Mesenchymal stem cell (in vitro differentiated cells and primary cell): ENCODE measurements at regions not wholly inside any gene's neighbourhood (a gene's known extent, or its start where the extent isn't known, plus 50 kb on each side); places are given as distances from the start of the nearest gene placed in this dataset.
"Not testable (repeated sequence)": the region's sequence is repeated elsewhere in the genome, so short reads cannot be mapped to it uniquely, and the experiment has no call there.

ENCODE experiments used
- DNase-seq: peaks from one replicate; pipeline ENCODE4 v3.0.0-alpha.2; 2013
- H2AFZ ChIP-seq: one replicate; pipeline ENCODE4 v1.6.1; 2013; ENCODE audit warnings: low read depth, mild to moderate bottlenecking, control low read depth, inconsistent platforms, low read length, moderate library complexity
- H2AK5ac ChIP-seq: 2 replicates; pipeline ENCODE4 v1.6.1; 2013; ENCODE audit warnings: low read length, moderate library complexity, mild to moderate bottlenecking, inconsistent platforms; ENCODE audit not compliant: severe bottlenecking
- H2BK120ac ChIP-seq: one replicate; pipeline ENCODE4 v1.6.1; 2013; ENCODE audit warnings: low read depth, mild to moderate bottlenecking, inconsistent platforms, low read length, moderate library complexity
- H2BK12ac ChIP-seq, 2 experiments: one replicate each; pipeline ENCODE4 v1.6.1; 2013; ENCODE audit warnings: inconsistent platforms in 2 of 2, low read length in 2 of 2, mild to moderate bottlenecking in 2 of 2, moderate library complexity in 2 of 2, control low read depth in 1 of 2
- H2BK15ac ChIP-seq: one replicate; pipeline ENCODE4 v1.6.1; 2013; ENCODE audit warnings: mild to moderate bottlenecking, low read depth, inconsistent platforms; ENCODE audit not compliant: poor library complexity, severe bottlenecking
- H2BK5ac ChIP-seq: 2 replicates; pipeline ENCODE4 v1.6.1; 2013; ENCODE audit warnings: low read depth, mild to moderate bottlenecking, low read length, control low read depth, inconsistent platforms; ENCODE audit not compliant: poor library complexity, severe bottlenecking
- H3K14ac ChIP-seq, 2 experiments: one replicate each; pipeline ENCODE4 v1.6.1; 2013; ENCODE audit warnings: inconsistent platforms in 2 of 2, low read length in 2 of 2, control low read depth in 1 of 2, mild to moderate bottlenecking in 1 of 2, moderate library complexity in 1 of 2
- H3K18ac ChIP-seq, 2 experiments: one replicate each; pipeline ENCODE4 v1.6.1; 2013; ENCODE audit warnings: inconsistent platforms in 2 of 2, low read length in 2 of 2, control low read depth in 1 of 2, low read depth in 1 of 2, mild to moderate bottlenecking in 1 of 2
- H3K23ac ChIP-seq, 2 experiments: one replicate each; pipeline ENCODE4 v1.6.1; 2013; ENCODE audit warnings: inconsistent platforms in 2 of 2, low read length in 2 of 2, mild to moderate bottlenecking in 2 of 2, moderate library complexity in 2 of 2, control low read depth in 1 of 2
- H3K27ac ChIP-seq: 2 replicates; pipeline ENCODE4 v1.5.1; 2013; ENCODE audit warnings: mild to moderate bottlenecking, moderate library complexity, low read length, control low read depth, inconsistent platforms; ENCODE audit not compliant: poor library complexity, severe bottlenecking
- H3K27me3 ChIP-seq, 2 experiments: 2 replicates each; pipeline versions ENCODE4 v1.6.1 to v1.7.0; 2013; ENCODE audit warnings: low read length in 2 of 2, mild to moderate bottlenecking in 2 of 2, moderate library complexity in 2 of 2, control low read depth in 1 of 2, inconsistent platforms in 1 of 2; ENCODE audit not compliant: control insufficient read depth in 1 of 2, insufficient read depth in 1 of 2
- H3K36me3 ChIP-seq, 2 experiments: 2 replicates each; pipeline versions ENCODE4 v1.6.1 to v1.7.0; 2013; ENCODE audit warnings: low read length in 2 of 2, control low read depth in 1 of 2, inconsistent platforms in 1 of 2, low read depth in 1 of 2, mild to moderate bottlenecking in 1 of 2; ENCODE audit not compliant: insufficient read depth in 2 of 2, control insufficient read depth in 1 of 2
- H3K4ac ChIP-seq, 2 experiments: one replicate each; pipeline ENCODE4 v1.6.1; 2013; ENCODE audit warnings: inconsistent platforms in 2 of 2, low read length in 2 of 2, mild to moderate bottlenecking in 2 of 2, moderate library complexity in 2 of 2, control low read depth in 1 of 2, low read depth in 1 of 2
- H3K4me1 ChIP-seq: 2 replicates; pipeline ENCODE4 v1.6.1; 2013; ENCODE audit warnings: low read depth, low read length, control low read depth; ENCODE audit not compliant: control insufficient read depth, insufficient read depth
- H3K4me2 ChIP-seq: 2 replicates; pipeline ENCODE4 v1.6.1; 2013; ENCODE audit warnings: low read length, mild to moderate bottlenecking, inconsistent platforms; ENCODE audit not compliant: poor library complexity, severe bottlenecking
- H3K4me3 ChIP-seq, 2 experiments: 2 replicates each; pipeline versions ENCODE4 v1.5.1 to v1.7.0; 2013; ENCODE audit warnings: low read length in 2 of 2, mild to moderate bottlenecking in 2 of 2, control low read depth in 1 of 2, low read depth in 1 of 2; ENCODE audit not compliant: insufficient read depth in 1 of 2
- H3K79me1 ChIP-seq: replicated peaks from 2 replicates; pipeline ENCODE4 v1.6.1; 2013; ENCODE audit warnings: mild to moderate bottlenecking, control low read depth, low read length, inconsistent platforms; ENCODE audit not compliant: poor library complexity, severe bottlenecking
- H3K9ac ChIP-seq: 2 replicates; pipeline ENCODE4 v1.7.0; 2013; ENCODE audit warnings: mild to moderate bottlenecking, low read length, moderate library complexity
- H3K9me3 ChIP-seq: 2 replicates; pipeline ENCODE4 v1.7.0; 2013; ENCODE audit warnings: mild to moderate bottlenecking, low read length; ENCODE audit not compliant: control insufficient read depth
- H4K8ac ChIP-seq: one replicate; pipeline ENCODE4 v1.6.1; 2013; ENCODE audit warnings: inconsistent platforms, mild to moderate bottlenecking, low read length, moderate library complexity
- H4K91ac ChIP-seq: one replicate; pipeline ENCODE4 v1.6.1; 2013; ENCODE audit warnings: mild to moderate bottlenecking, low read length, inconsistent platforms
- WGBS: methylation state at CpG from one replicate; pipeline ENCODE4 v1.1.7; 2013; ENCODE audit warnings: mixed read lengths; 5-methylcytosine and 5-hydroxymethylcytosine counted together

GRCh38 chr12:9543341-9543740, 64.4 kb downstream of the KLRB1 start:
- not testable (repeated sequence) for H3K14ac ChIP-seq, H3K27ac ChIP-seq, H2BK15ac ChIP-seq, H3K23ac ChIP-seq, H3K4me1 ChIP-seq, H4K8ac ChIP-seq, H3K9ac ChIP-seq, H2BK120ac ChIP-seq, H3K36me3 ChIP-seq, H3K18ac ChIP-seq, H2AFZ ChIP-seq, H2AK5ac ChIP-seq, H2BK5ac ChIP-seq, H3K79me1 ChIP-seq, H3K4me3 ChIP-seq, DNase-seq, H2BK12ac ChIP-seq, H3K4ac ChIP-seq, H3K9me3 ChIP-seq, H4K91ac ChIP-seq, H3K27me3 ChIP-seq, H3K4me2 ChIP-seq
- WGBS: no CpG with 5 or more reads among the region's 5 CpGs

- not testable (repeated sequence) for H3K79me1 ChIP-seq, H3K4ac ChIP-seq, H3K27me3 ChIP-seq, H3K4me1 ChIP-seq, H2AFZ ChIP-seq, H3K4me2 ChIP-seq, H4K91ac ChIP-seq, H3K36me3 ChIP-seq, H3K23ac ChIP-seq, H3K9me3 ChIP-seq, H2BK5ac ChIP-seq, H2BK12ac ChIP-seq, H3K27ac ChIP-seq, H2AK5ac ChIP-seq, DNase-seq, H2BK15ac ChIP-seq, H4K8ac ChIP-seq, H3K14ac ChIP-seq, H3K9ac ChIP-seq, H2BK120ac ChIP-seq, H3K18ac ChIP-seq, H3K4me3 ChIP-seq
- WGBS: no CpG with 5 or more reads among the region's 3 CpGs
Observed at GRCh38 chr12:9542827-9543226, 64.9 kb downstream of the KLRB1 start.

GRCh38 chr12:9515925-9516324, 91.8 kb downstream of the KLRB1 start:
- H2BK120ac ChIP-seq, H2AFZ ChIP-seq, H2BK15ac ChIP-seq, H3K9me3 ChIP-seq, H3K27me3 ChIP-seq, DNase-seq, H3K4me3 ChIP-seq, H3K4me2 ChIP-seq, H3K36me3 ChIP-seq, H3K9ac ChIP-seq, H4K8ac ChIP-seq, H3K4me1 ChIP-seq, H2AK5ac ChIP-seq, H2BK5ac ChIP-seq, H3K18ac ChIP-seq, H2BK12ac ChIP-seq, H3K23ac ChIP-seq, H3K14ac ChIP-seq, H3K79me1 ChIP-seq, H4K91ac ChIP-seq, H3K27ac ChIP-seq, H3K4ac ChIP-seq: not testable (repeated sequence)
- no CpG with 5 or more reads among the region's 1 CpG for WGBS

- not testable (repeated sequence) for H3K36me3 ChIP-seq, H3K4me3 ChIP-seq, H3K14ac ChIP-seq, H3K9ac ChIP-seq, H2BK120ac ChIP-seq, H4K91ac ChIP-seq, H2AK5ac ChIP-seq, H3K4ac ChIP-seq, H3K27ac ChIP-seq, H2BK15ac ChIP-seq, H3K4me2 ChIP-seq, H2BK12ac ChIP-seq, DNase-seq, H3K79me1 ChIP-seq, H3K23ac ChIP-seq, H3K9me3 ChIP-seq, H3K27me3 ChIP-seq, H3K18ac ChIP-seq, H2AFZ ChIP-seq, H2BK5ac ChIP-seq, H3K4me1 ChIP-seq, H4K8ac ChIP-seq
- no CpG with 5 or more reads among the region's 5 CpGs for WGBS
Observed at GRCh38 chr12:9512695-9513094, 95.0 kb downstream of the KLRB1 start.
